ENCODE measurements at regions not wholly inside any gene's neighbourhood (a gene's known extent, or its start where the extent isn't known, plus 50 kb on each side); places are given as distances from the start of the nearest gene placed in this dataset.

GRCh38 chr11:62062223-62062861 is 61.5 kb upstream of the INCENP start:
- TF ChIP-seq CTCF (IDR thresholded peaks at IDR 0.05; ENCODE audit: low read depth, low read length, poor library complexity, severe bottlenecking) (no peak), EZH2phosphoT487 (IDR thresholded peaks at IDR 0.05; ENCODE audit: borderline replicate concordance, low read length) (no peak)
- H3K27ac ChIP-seq (ENCODE audit: low read depth, low read length): no peak overlapping the region
- H4K20me1 ChIP-seq (ENCODE audit: control insufficient read depth, insufficient read depth, low read depth, low read length): no peaks in the 10 kb centered on the region
- no peaks in the 10 kb centered on the region for H3K4me1 ChIP-seq (ENCODE audit: control insufficient read depth, low read length)
- no peak overlapping the region for H3K4me3 ChIP-seq (ENCODE audit: low read length)
- H3K4me2 ChIP-seq (ENCODE audit: low read length): no peak overlapping the region
- peaks cover 12% of the 10 kb centered on the region for H3K27me3 ChIP-seq (ENCODE audit: control insufficient read depth, low read length)
- H3K9me2 ChIP-seq (replicated peaks; ENCODE audit: control insufficient read depth, low read length): no peaks in the 10 kb centered on the region
- no peaks in the 10 kb centered on the region for H3K79me2 ChIP-seq (ENCODE audit: control insufficient read depth, low read length)
- no peaks in the 10 kb centered on the region for H3K9me3 ChIP-seq (ENCODE audit: control insufficient read depth, insufficient read depth, low read length)
- no peaks in the 10 kb centered on the region for H3F3A ChIP-seq (ENCODE audit: control insufficient read depth, insufficient read depth)
- no peaks in the 10 kb centered on the region for H3K36me3 ChIP-seq (ENCODE audit: control insufficient read depth, low read length)

- H3F3A ChIP-seq (ENCODE audit: control insufficient read depth, insufficient read depth): no peaks in the 10 kb centered on the region
- no peaks in the 10 kb centered on the region for H3K4me1 ChIP-seq (ENCODE audit: control insufficient read depth, low read length)
- H3K9me2 ChIP-seq (replicated peaks; ENCODE audit: control insufficient read depth, low read length): no peaks in the 10 kb centered on the region
- TF ChIP-seq CTCF (IDR thresholded peaks at IDR 0.05; ENCODE audit: low read depth, low read length, poor library complexity, severe bottlenecking) (no peak), EZH2phosphoT487 (IDR thresholded peaks at IDR 0.05; ENCODE audit: borderline replicate concordance, low read length) (no peak)
- H3K4me2 ChIP-seq (ENCODE audit: low read length): no peak overlapping the region
- H3K27me3 ChIP-seq (ENCODE audit: control insufficient read depth, low read length): peaks cover 9% of the 10 kb centered on the region
- H3K36me3 ChIP-seq (ENCODE audit: control insufficient read depth, low read length): no peaks in the 10 kb centered on the region
- H3K4me3 ChIP-seq (ENCODE audit: low read length): no peak overlapping the region
- no peak overlapping the region for H3K27ac ChIP-seq (ENCODE audit: low read depth, low read length)
- H4K20me1 ChIP-seq (ENCODE audit: control insufficient read depth, insufficient read depth, low read depth, low read length): no peaks in the 10 kb centered on the region
- no peaks in the 10 kb centered on the region for H3K79me2 ChIP-seq (ENCODE audit: control insufficient read depth, low read length)
- no peaks in the 10 kb centered on the region for H3K9me3 ChIP-seq (ENCODE audit: control insufficient read depth, insufficient read depth, low read length)
Observed at GRCh38 chr11:62061356-62062222, 62.2 kb upstream of the INCENP start.

GRCh38 chr11:62057069-62057468 is 66.7 kb upstream of the INCENP start:
- Histone ChIP-seq H3K27me3 (ENCODE audit: control insufficient read depth, low read length) (peaks cover 9% of the 10 kb centered on the region; the same call in 1 of the 2 replicates), H3K9me3 (ENCODE audit: control insufficient read depth, insufficient read depth, low read length) (no peaks in the 10 kb centered on the region), H3K27ac (ENCODE audit: low read depth, low read length) (no peak overlapping the region), H3K9me2 (replicated peaks; ENCODE audit: control insufficient read depth, low read length) (no peaks in the 10 kb centered on the region), H3K36me3 (ENCODE audit: control insufficient read depth, low read length) (no peaks in the 10 kb centered on the region), H3K4me1 (ENCODE audit: control insufficient read depth, low read length) (no peaks in the 10 kb centered on the region), H3K4me2 (ENCODE audit: low read length) (no peak overlapping the region), H4K20me1 (ENCODE audit: control insufficient read depth, insufficient read depth, low read depth, low read length) (no peaks in the 10 kb centered on the region), H3K79me2 (ENCODE audit: control insufficient read depth, low read length) (no peaks in the 10 kb centered on the region), H3F3A (ENCODE audit: control insufficient read depth, insufficient read depth) (no peaks in the 10 kb centered on the region), H3K4me3 (ENCODE audit: low read length) (no peak overlapping the region)
- TF ChIP-seq EZH2phosphoT487 (IDR thresholded peaks at IDR 0.05; ENCODE audit: borderline replicate concordance, low read length) (no peak), CTCF (IDR thresholded peaks at IDR 0.05; ENCODE audit: low read depth, low read length, poor library complexity, severe bottlenecking) (no peak)

All from DOHH2 (cell line).